ENCODE measurements at regions not wholly inside any gene's neighbourhood (a gene's known extent, or its start where the extent isn't known, plus 50 kb on each side); places are given as distances from the start of the nearest gene placed in this dataset.

DNA sequence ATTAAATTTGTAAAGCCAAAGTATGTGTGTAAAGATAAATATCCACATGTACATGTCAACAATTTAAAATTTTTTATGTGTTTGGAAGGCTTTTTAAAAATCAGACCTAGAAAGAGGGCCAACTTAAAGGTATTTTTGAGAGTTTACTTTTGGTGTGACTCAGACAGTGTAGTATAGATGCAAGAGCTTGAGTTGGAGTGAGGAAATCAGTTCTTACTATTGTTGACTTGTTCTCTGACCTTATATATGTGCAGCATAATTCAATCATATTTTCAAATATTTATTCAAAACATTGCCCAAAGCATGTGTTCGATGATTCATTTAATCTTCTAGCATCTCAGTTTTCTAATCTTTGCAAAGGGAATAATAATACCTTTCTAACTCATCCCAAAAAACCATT lies 243.7 kb upstream of the PRKCQ start:
- DNase-seq (ENCODE audit: low read depth, low spot score) = no peak
- ChIA-PET POLR2A (no interaction called here), CTCF (no interaction called here)
- H3K4me3 ChIP-seq (ENCODE audit: low read depth, low read length) = no peak overlapping the region
- TF ChIP-seq, protein P1, sequence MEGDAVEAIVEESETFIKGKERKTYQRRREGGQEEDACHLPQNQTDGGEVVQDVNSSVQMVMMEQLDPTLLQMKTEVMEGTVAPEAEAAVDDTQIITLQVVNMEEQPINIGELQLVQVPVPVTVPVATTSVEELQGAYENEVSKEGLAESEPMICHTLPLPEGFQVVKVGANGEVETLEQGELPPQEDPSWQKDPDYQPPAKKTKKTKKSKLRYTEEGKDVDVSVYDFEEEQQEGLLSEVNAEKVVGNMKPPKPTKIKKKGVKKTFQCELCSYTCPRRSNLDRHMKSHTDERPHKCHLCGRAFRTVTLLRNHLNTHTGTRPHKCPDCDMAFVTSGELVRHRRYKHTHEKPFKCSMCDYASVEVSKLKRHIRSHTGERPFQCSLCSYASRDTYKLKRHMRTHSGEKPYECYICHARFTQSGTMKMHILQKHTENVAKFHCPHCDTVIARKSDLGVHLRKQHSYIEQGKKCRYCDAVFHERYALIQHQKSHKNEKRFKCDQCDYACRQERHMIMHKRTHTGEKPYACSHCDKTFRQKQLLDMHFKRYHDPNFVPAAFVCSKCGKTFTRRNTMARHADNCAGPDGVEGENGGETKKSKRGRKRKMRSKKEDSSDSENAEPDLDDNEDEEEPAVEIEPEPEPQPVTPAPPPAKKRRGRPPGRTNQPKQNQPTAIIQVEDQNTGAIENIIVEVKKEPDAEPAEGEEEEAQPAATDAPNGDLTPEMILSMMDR (IDR thresholded peaks at IDR 0.05; ENCODE audit: insufficient read depth, low read length, missing control alignments) = no peak

DNA sequence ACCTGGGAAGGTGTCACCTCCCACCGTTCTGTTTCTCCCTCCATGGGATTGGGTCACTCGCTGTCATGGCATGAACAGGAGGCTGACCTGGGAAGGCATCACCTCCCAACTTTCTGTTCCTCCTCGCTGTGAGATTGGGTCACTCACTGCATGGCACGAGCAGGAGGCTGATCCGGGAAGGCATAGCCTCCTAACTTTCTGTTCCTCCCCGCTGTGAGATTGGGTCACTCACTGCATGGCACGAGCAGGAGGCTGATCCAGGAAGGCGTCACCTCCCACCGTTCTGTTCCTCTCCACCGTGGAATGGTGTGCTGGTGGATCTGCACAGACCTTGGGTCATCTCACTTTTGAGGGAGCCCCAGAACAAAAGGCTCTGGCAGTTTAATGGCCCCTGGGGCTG lies 239.2 kb upstream of the PRKCQ start:
- TF ChIP-seq, protein P1 (IDR thresholded peaks at IDR 0.05; ENCODE audit: insufficient read depth, low read length, missing control alignments) = no peak

DNA sequence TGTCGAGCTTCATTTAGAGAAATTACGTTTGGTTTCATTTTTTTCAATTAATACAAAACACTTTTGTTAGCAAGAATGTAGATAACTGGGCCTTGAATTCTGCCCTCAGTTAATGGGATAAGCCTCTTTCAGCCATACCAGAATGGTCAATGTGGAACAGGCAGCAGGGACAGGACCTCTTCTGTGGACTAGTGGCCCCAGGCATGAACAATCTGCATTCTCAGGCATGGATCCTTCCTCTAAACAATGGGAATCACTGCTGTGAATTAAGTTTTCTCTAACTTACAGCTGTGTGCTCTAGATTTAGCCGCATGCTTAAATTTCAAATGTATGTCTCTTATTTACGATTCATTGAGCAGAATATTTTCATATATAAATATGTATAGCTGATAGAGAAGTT lies 237.7 kb upstream of the PRKCQ start:
- DNase-seq (ENCODE audit: low read depth, low spot score) = no peak
- ChIA-PET CTCF (no interaction called here), POLR2A (no interaction called here)
- H3K4me3 ChIP-seq (ENCODE audit: low read depth, low read length) = no peak overlapping the region
- TF ChIP-seq, protein P1 (IDR thresholded peaks at IDR 0.05; ENCODE audit: insufficient read depth, low read length, missing control alignments) = no peak

More for the DNA sequence above, 239.2 kb upstream of the PRKCQ start:
- no peak for DNase-seq (ENCODE audit: low read depth, low spot score)
- ChIA-PET POLR2A (no interaction called here), CTCF (no interaction called here)
- H3K4me3 ChIP-seq (ENCODE audit: low read depth, low read length) = no peak overlapping the region

DNA sequence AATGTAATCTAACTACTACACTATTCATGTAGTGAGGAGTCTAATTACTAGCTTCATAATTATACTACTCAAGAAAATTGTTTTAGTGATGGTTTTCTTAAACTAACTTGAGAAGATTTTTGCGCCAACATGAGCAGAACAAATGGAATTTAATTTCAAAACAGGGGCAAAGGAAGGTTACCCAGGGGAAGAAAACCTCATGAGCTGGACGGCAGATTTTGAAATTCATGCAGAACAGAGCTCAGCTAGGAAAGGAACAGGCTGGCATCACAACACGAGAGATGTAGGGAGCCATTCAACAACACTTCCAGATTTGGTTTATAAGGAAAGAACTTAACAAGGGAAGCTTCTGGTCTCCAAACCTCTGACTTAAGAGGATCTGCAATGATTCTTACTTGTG lies 235.3 kb upstream of the PRKCQ start:
- CTCF ChIA-PET = interaction anchor here (0.6 kb wide), 1 partner anchor 18 kb away, joined by 3 read pairs; no protein-coding TSS in a partner anchor
- TF ChIP-seq, protein P1 (IDR thresholded peaks at IDR 0.05; ENCODE audit: insufficient read depth, low read length, missing control alignments) = no peak
- POLR2A ChIA-PET = no interaction called here
- no peak overlapping the region for H3K4me3 ChIP-seq (ENCODE audit: low read depth, low read length)
- DNase-seq (ENCODE audit: low read depth, low spot score) = no peak

DNA sequence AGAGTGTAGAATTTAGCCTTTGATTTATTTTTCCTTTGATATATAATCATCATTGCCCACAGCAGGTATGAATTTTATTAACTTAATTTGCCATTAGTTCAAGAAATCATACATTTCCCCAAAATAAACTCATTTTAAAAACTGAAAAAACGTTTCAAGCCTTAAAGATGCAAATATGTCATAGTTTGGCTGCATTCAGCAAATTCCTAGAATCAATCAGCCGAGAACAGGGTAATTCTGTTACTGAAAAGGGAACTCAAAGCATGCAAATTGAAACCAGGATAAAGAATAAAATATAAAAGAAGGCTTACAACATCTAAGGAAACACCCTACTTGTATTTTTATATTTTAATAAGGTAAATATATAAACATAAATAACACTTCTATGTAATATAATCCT lies 233.8 kb upstream of the PRKCQ start:
- DNase-seq (ENCODE audit: low read depth, low spot score) = no peak
- H3K4me3 ChIP-seq (ENCODE audit: low read depth, low read length) = no peak overlapping the region
- TF ChIP-seq, protein P1 (IDR thresholded peaks at IDR 0.05; ENCODE audit: insufficient read depth, low read length, missing control alignments) = no peak
- ChIA-PET CTCF (no interaction called here), POLR2A (no interaction called here)

DNA sequence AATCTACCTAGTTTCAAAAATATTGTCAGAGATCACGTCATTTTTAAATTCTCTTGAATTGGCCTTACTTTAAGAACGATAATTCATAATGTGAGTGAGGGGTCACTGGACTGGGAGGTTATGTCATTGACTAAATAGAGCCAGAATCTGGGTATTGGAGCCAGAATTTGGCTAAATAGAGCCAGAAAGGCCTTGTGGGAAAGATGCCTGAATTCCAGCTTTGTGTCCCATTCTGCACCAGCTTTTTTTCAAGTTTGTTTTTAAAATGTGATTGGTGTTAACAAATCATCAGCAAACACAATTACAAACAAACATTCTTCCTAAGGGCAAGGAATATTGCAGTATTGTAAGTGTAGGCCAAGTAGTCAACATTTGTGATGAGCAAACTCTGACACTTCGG lies 233.2 kb upstream of the PRKCQ start:
- POLR2A ChIA-PET = no interaction called here
- TF ChIP-seq, protein P1 (IDR thresholded peaks at IDR 0.05; ENCODE audit: insufficient read depth, low read length, missing control alignments) = no peak
- CTCF ChIA-PET = no interaction called here
- DNase-seq (ENCODE audit: low read depth, low spot score) = no peak
- no peak overlapping the region for H3K4me3 ChIP-seq (ENCODE audit: low read depth, low read length)
